ENCODE measurements at regions not wholly inside any gene's neighbourhood (a gene's known extent, or its start where the extent isn't known, plus 50 kb on each side); places are given as distances from the start of the nearest gene placed in this dataset.

DNA sequence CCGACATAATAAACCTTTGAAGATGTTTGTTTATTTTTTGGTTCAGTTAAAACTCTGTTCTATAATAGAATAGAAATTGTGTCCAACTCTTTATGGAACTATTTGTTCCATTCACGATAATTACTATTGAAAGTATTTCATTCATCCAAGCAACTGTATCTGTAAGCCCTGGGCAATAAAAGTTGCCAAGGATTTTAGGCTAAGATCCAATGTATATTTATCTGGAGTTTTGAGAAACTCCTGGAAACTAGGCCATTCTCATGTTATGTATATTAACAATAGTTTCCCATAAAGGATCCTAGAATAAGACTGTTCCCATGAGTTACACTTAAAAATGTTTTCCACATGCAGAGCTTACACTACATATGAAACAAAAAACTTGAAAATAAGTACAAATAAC, 261.6 kb downstream of the SLITRK6 start:
- no peaks in the 10 kb centered on the region for H3K9me3 ChIP-seq
- WGBS, 5 donors: 73 to 90% (median 85%) methylated on average over 2 of the region's 2 CpGs
- H3K27me3 ChIP-seq (replicated peaks in 1 of 7): no peaks in the 10 kb centered on the region
- no peaks in the 10 kb centered on the region for H3K4me1 ChIP-seq
- no peak overlapping the region for H3K27ac ChIP-seq
- no peaks in the 10 kb centered on the region for H3K36me3 ChIP-seq
- no peak for TF ChIP-seq POLR2AphosphoS5 (IDR thresholded peaks at IDR 0.05)
- TF ChIP-seq POLR2A (IDR thresholded peaks at IDR 0.05): no peak
- TF ChIP-seq, protein P1, sequence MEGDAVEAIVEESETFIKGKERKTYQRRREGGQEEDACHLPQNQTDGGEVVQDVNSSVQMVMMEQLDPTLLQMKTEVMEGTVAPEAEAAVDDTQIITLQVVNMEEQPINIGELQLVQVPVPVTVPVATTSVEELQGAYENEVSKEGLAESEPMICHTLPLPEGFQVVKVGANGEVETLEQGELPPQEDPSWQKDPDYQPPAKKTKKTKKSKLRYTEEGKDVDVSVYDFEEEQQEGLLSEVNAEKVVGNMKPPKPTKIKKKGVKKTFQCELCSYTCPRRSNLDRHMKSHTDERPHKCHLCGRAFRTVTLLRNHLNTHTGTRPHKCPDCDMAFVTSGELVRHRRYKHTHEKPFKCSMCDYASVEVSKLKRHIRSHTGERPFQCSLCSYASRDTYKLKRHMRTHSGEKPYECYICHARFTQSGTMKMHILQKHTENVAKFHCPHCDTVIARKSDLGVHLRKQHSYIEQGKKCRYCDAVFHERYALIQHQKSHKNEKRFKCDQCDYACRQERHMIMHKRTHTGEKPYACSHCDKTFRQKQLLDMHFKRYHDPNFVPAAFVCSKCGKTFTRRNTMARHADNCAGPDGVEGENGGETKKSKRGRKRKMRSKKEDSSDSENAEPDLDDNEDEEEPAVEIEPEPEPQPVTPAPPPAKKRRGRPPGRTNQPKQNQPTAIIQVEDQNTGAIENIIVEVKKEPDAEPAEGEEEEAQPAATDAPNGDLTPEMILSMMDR (IDR thresholded peaks at IDR 0.05 in 8 of 11, conservative IDR thresholded peaks at IDR 0.05 in 3 of 11): no peak
- intact Hi-C loops (cut with DNase I; ENCODE audit: low total_unique reads): no loop called here
- no peak overlapping the region for H3K4me3 ChIP-seq
- DNase-seq: no peak

DNA sequence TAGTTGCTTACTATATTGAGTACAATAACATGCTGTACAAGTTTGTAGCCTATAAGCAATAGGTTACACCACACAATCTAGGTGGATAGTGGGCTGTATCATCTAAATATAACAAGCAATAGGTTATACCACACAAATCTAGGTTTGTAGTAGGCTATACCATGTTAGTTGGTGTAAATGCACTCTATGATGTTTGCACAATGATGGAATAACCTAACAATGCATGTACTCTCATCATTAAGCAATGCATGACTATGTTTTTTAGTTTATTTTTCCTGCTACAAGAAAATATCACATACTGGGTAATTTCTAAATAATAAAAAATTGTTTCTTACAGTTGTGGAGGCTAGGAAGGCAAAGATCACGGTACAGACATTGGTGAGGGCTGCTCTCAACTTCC, 262.5 kb downstream of the SLITRK6 start:
- no peaks in the 10 kb centered on the region for H3K27me3 ChIP-seq (replicated peaks in 1 of 7)
- no peaks in the 10 kb centered on the region for H3K9me3 ChIP-seq
- no peak overlapping the region for H3K4me3 ChIP-seq
- TF ChIP-seq POLR2AphosphoS5 (IDR thresholded peaks at IDR 0.05) (no peak), POLR2A (IDR thresholded peaks at IDR 0.05) (no peak)
- TF ChIP-seq, protein P1 (IDR thresholded peaks at IDR 0.05 in 8 of 11, conservative IDR thresholded peaks at IDR 0.05 in 3 of 11): no peak
- WGBS, 5 donors: 58 to 83% (median 64%) methylated on average over 1 of the region's 1 CpG
- H3K27ac ChIP-seq: no peak overlapping the region
- no peaks in the 10 kb centered on the region for H3K36me3 ChIP-seq
- no peaks in the 10 kb centered on the region for H3K4me1 ChIP-seq
- no peak for DNase-seq
- intact Hi-C loops (cut with DNase I; ENCODE audit: low total_unique reads): no loop called here

DNA sequence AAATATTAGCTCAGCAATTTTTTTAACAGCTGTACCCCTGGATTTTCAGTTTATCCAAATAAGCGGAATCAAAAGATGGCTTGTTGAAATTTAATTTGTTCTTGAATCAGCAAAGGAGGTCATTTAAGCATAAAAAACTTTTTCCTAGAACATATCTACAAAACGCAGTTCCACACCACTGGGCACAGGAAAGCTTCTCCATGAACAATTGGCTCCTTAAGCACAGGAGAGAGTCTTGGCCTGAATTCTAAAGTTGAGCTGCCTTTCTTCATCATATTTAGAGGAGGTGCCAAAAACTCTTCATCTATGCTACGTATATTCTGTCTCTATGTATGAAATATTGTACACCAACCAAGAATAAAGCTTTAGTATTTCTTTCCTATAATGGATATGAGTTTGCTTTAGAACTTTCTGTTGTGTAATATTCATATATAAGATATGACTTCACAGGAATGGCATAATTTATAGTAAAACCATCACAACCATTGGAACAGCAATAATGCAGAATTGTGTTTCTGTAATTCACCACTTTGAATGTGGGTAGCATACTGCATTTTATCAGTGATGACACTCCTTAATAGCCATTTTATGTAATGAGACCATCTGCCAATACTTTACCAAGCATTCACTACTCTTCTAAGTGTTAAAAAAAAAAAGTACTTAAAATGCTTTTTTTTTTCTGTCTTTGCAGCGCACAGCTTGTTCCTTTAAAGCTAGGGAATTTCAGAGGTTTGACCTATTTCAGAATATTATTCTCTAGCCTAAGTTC, 263.7 kb downstream of the SLITRK6 start:
- no peaks in the 10 kb centered on the region for H3K9me3 ChIP-seq
- no peak for DNase-seq
- no peaks in the 10 kb centered on the region for H3K27me3 ChIP-seq (replicated peaks in 1 of 7)
- WGBS, 5 donors: 76 to 86% (median 85%) methylated on average over 4 of the region's 4 CpGs
- TF ChIP-seq POLR2AphosphoS5 (IDR thresholded peaks at IDR 0.05): no peak
- TF ChIP-seq, protein P1 (IDR thresholded peaks at IDR 0.05 in 8 of 11, conservative IDR thresholded peaks at IDR 0.05 in 3 of 11): no peak
- no peak for TF ChIP-seq POLR2A (IDR thresholded peaks at IDR 0.05)
- H3K4me3 ChIP-seq: no peak overlapping the region
- no peaks in the 10 kb centered on the region for H3K36me3 ChIP-seq
- intact Hi-C loops (cut with DNase I; ENCODE audit: low total_unique reads): no loop called here
- H3K27ac ChIP-seq: no peak overlapping the region
- H3K4me1 ChIP-seq: no peaks in the 10 kb centered on the region

DNA sequence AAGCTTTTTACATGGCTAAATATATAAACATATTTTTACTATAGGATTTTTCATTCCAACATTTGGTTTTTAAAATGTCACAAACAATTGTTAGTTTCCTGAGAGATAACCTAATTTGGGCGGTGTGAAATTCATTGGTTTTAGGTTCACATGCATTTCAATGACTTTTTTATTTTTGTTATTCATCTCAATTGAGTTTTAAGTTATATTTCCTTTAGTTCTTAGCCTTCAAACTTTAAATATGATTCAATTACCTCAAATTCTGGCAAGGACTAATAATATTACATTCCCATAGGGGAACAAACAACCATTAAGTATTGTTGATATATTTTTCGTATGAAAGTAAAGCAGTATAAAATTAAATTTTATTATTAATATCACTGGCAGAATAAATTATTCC, 265.3 kb downstream of the SLITRK6 start:
- Histone ChIP-seq H3K36me3 (no peaks in the 10 kb centered on the region), H3K27ac (no peak overlapping the region), H3K27me3 (replicated peaks in 1 of 7) (no peaks in the 10 kb centered on the region), H3K4me3 (no peak overlapping the region), H3K9me3 (no peaks in the 10 kb centered on the region), H3K4me1 (no peaks in the 10 kb centered on the region)
- WGBS, 5 donors: 73 to 94% (median 82%) methylated on average over 2 of the region's 2 CpGs
- TF ChIP-seq POLR2AphosphoS5 (IDR thresholded peaks at IDR 0.05) (no peak), POLR2A (IDR thresholded peaks at IDR 0.05) (no peak)
- TF ChIP-seq, protein P1 (IDR thresholded peaks at IDR 0.05 in 8 of 11, conservative IDR thresholded peaks at IDR 0.05 in 3 of 11): no peak
- intact Hi-C loops (cut with DNase I; ENCODE audit: low total_unique reads): no loop called here
- no peak for DNase-seq
